Panc1 (cell line): ENCODE measurements at regions not wholly inside any gene's neighbourhood (a gene's known extent, or its start where the extent isn't known, plus 50 kb on each side); places are given as distances from the start of the nearest gene placed in this dataset.

Source experiments
- ATAC-seq: fragments of 200-7000 bp; cut with Tn5 transposase; 2 replicates; pipeline ENCODE4 v1.9.1; 2020; ENCODE audit warnings: mild to moderate bottlenecking, moderate library complexity
- BruUV-seq: library from RNA; stranded (reverse); fragments of 400-500 nt; replicated peaks from 2 replicates; lab custom pipeline; 2021; lab: Mats Ljungman, UMichigan
- CTCF ChIA-PET: fragments of 300-600 bp; sonication (Branson Sonifier 250); formaldehyde crosslinking; loops from one replicate; lab custom pipeline; 2022; ENCODE audit warnings: antibody characterized with exemption; lab: Charles Lee
- POLR2A ChIA-PET: fragments of 300-600 bp; sonication (Branson Sonifier 250); formaldehyde crosslinking; loops from one replicate; lab custom pipeline; 2022; ENCODE audit warnings: antibody characterized with exemption; lab: Charles Lee
- DNase-seq: peaks from one replicate; pipeline ENCODE4 v3.0.0-alpha.2; 2010; ENCODE audit warnings: low read depth, low spot score
- H3K27ac ChIP-seq: 2 replicates; pipeline ENCODE4 v1.5.1; 2011; ENCODE audit warnings: mild to moderate bottlenecking, low read length, inconsistent platforms
- H3K27me3 ChIP-seq: fragments of 200-500 bp; sonication (Bioruptor generic); 2 replicates; pipeline ENCODE4 v1.6.0; 2014; ENCODE audit warnings: low read length, inconsistent platforms; ENCODE audit not compliant: control insufficient read depth, insufficient read depth
- H3K36me3 ChIP-seq: fragments of 200-500 bp; sonication (Bioruptor generic); 2 replicates; pipeline ENCODE4 v1.5.1; 2014; ENCODE audit warnings: inconsistent platforms, mild to moderate bottlenecking, low read length, moderate library complexity; ENCODE audit not compliant: control insufficient read depth, insufficient read depth
- H3K4me1 ChIP-seq: 2 replicates; pipeline ENCODE4 v1.5.1; 2011; ENCODE audit warnings: inconsistent platforms, mild to moderate bottlenecking, low read length, moderate library complexity; ENCODE audit not compliant: control insufficient read depth, insufficient read depth
- H3K4me3 ChIP-seq, 2 experiments: 2 replicates each; pipeline ENCODE4 v1.5.1; 2011 to 2012; ENCODE audit warnings: low read depth in 2 of 2, low read length in 2 of 2, mild to moderate bottlenecking in 2 of 2, inconsistent platforms in 1 of 2, moderate library complexity in 1 of 2
- H3K9me3 ChIP-seq: fragments of 200-500 bp; sonication (Bioruptor generic); 2 replicates; pipeline ENCODE4 v1.5.1; 2014; ENCODE audit warnings: low read depth, mild to moderate bottlenecking, inconsistent platforms, low read length, moderate library complexity; ENCODE audit not compliant: control insufficient read depth, insufficient read depth
- POLR2AphosphoS5 ChIP-seq: IDR thresholded peaks from 2 replicates; pipeline ENCODE4 v1.6.1; 2012; ENCODE audit warnings: mild to moderate bottlenecking, low read depth, low read length, moderate library complexity
- SIN3A ChIP-seq: IDR thresholded peaks from 2 replicates; pipeline ENCODE4 v1.6.1; 2012; ENCODE audit warnings: low read depth, mild to moderate bottlenecking, low read length, moderate library complexity, borderline replicate concordance; ENCODE audit not compliant: insufficient read depth
- TCF7L2 ChIP-seq: IDR thresholded peaks from 2 replicates; pipeline ENCODE4 v1.6.1; 2011; ENCODE audit warnings: mild to moderate bottlenecking, low read depth, low read length, inconsistent platforms
- in situ Hi-C: cut with HindIII; loops from 2 replicates; pipeline ENCODE4 v1.10.0; 2016; ENCODE audit warnings: low sequenced_read_pairs, low pct_unique_long_range_greater_than_20kb
- intact Hi-C: fragments of 100-400 bp; cut with micrococcal nuclease; formaldehyde crosslinking; loops from one replicate; pipeline ENCODE4 v1.10.0; 2022; ENCODE audit not compliant: unreplicated experiment
- TF ChIP-seq, protein P1 (sequence below): fragments of 450-650 bp; IDR thresholded peaks from 2 replicates; pipeline ENCODE4 v1.5.1; 2017; ENCODE audit warnings: mild to moderate bottlenecking
- TF ChIP-seq, protein P2 (sequence below), 2 experiments: IDR thresholded peaks; 2 replicates each; pipeline ENCODE4 v1.6.1; 2011 to 2012; ENCODE audit warnings: low read depth in 2 of 2, control low read depth in 1 of 2, low read length in 1 of 2, mild to moderate bottlenecking in 1 of 2, moderate library complexity in 1 of 2; ENCODE audit not compliant: insufficient read depth in 1 of 2

DNA sequence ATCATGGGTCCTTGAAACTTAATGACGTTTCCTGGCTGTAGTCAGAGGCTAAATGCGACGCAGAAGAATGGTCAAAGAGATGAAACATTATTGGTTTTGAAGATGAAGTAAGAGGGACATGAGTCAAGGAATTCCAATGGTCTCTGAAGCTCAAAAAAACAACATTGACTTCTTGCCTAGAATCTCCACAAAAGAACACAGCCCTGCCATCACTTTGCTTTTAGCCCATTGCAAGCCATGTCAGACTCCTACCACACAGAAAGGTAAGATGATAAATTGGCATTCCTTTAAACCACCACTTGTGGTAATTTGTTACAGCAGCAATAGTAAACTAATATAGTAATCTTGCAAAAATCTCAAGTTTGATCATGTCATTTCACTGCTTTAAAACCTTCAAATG, 109.4 kb downstream of the TMEM26 start:
- H3K27me3 ChIP-seq = peaks cover 2% of the 10 kb centered on the region; the same call in 1 of the 2 replicates
- BruUV-seq = no TSS peak
- in situ Hi-C loops = no loop called here
- H3K4me1 ChIP-seq = no peaks in the 10 kb centered on the region
- no peak overlapping the region for H3K27ac ChIP-seq
- H3K4me3 ChIP-seq = no peak overlapping the region
- no peaks in the 10 kb centered on the region for H3K36me3 ChIP-seq
- ATAC-seq (no peak), DNase-seq (no peak)
- intact Hi-C loops = no loop called here
- CTCF ChIA-PET = no interaction called here
- TF ChIP-seq, protein P1, sequence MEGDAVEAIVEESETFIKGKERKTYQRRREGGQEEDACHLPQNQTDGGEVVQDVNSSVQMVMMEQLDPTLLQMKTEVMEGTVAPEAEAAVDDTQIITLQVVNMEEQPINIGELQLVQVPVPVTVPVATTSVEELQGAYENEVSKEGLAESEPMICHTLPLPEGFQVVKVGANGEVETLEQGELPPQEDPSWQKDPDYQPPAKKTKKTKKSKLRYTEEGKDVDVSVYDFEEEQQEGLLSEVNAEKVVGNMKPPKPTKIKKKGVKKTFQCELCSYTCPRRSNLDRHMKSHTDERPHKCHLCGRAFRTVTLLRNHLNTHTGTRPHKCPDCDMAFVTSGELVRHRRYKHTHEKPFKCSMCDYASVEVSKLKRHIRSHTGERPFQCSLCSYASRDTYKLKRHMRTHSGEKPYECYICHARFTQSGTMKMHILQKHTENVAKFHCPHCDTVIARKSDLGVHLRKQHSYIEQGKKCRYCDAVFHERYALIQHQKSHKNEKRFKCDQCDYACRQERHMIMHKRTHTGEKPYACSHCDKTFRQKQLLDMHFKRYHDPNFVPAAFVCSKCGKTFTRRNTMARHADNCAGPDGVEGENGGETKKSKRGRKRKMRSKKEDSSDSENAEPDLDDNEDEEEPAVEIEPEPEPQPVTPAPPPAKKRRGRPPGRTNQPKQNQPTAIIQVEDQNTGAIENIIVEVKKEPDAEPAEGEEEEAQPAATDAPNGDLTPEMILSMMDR = no peak
- TF ChIP-seq, protein P2, sequence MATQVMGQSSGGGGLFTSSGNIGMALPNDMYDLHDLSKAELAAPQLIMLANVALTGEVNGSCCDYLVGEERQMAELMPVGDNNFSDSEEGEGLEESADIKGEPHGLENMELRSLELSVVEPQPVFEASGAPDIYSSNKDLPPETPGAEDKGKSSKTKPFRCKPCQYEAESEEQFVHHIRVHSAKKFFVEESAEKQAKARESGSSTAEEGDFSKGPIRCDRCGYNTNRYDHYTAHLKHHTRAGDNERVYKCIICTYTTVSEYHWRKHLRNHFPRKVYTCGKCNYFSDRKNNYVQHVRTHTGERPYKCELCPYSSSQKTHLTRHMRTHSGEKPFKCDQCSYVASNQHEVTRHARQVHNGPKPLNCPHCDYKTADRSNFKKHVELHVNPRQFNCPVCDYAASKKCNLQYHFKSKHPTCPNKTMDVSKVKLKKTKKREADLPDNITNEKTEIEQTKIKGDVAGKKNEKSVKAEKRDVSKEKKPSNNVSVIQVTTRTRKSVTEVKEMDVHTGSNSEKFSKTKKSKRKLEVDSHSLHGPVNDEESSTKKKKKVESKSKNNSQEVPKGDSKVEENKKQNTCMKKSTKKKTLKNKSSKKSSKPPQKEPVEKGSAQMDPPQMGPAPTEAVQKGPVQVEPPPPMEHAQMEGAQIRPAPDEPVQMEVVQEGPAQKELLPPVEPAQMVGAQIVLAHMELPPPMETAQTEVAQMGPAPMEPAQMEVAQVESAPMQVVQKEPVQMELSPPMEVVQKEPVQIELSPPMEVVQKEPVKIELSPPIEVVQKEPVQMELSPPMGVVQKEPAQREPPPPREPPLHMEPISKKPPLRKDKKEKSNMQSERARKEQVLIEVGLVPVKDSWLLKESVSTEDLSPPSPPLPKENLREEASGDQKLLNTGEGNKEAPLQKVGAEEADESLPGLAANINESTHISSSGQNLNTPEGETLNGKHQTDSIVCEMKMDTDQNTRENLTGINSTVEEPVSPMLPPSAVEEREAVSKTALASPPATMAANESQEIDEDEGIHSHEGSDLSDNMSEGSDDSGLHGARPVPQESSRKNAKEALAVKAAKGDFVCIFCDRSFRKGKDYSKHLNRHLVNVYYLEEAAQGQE (IDR thresholded peaks at IDR 0.05; ENCODE audit: insufficient read depth in 1 of 2, low read depth in 2 of 2, low read length in 1 of 2) = no peak
- TF ChIP-seq SIN3A = no peak
- no peak for TF ChIP-seq TCF7L2
- no peak for TF ChIP-seq POLR2AphosphoS5
- POLR2A ChIA-PET = no interaction called here
- no peaks in the 10 kb centered on the region for H3K9me3 ChIP-seq

DNA sequence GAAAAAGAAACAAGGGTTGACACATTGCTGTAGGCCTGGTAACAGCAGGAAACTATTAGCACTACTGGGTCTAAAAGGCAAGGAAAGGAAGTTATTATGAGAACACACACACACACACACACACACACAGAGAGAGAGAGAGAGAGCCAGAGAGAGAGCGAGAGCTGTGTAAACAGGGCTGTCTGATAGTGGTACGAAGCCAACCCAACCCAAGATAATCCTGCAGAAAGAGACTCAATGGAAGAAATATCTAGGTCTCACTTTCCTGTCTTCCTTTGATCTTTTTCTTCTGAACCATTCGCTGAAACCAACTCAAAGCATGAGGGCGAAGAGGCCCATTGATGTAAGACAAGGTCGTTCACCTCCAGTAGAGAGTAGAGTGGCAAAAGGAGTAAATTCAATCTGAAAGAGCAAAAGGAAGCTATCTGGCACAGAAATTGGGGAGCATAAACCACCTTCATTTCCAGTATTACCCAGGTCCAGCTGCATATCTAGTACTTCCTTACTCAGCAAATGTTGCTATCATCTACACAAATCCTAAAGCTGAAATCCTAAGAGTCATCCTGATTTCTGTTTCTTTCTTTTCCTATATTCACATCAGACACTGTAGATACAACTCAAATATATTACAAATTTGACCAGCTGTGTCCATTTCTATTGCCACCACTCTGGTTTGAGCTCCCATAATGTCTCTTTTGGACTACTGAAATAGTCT, 110.2 kb downstream of the TMEM26 start:
- Histone ChIP-seq H3K4me1 (no peaks in the 10 kb centered on the region), H3K36me3 (no peaks in the 10 kb centered on the region), H3K4me3 (no peak overlapping the region), H3K27me3 (0 out of 2 replicates have a peak, but pooled peaks cover 2% of the 10 kb centered on the region), H3K27ac (no peak overlapping the region), H3K9me3 (no peaks in the 10 kb centered on the region)
- intact Hi-C loops = no loop called here
- in situ Hi-C loops = no loop called here
- ChIA-PET POLR2A (no interaction called here), CTCF (interaction anchor here (0.6 kb wide), 1 partner anchor 237 kb away, joined by 3 read pairs; no protein-coding TSS in a partner anchor)
- DNase-seq (no peak), ATAC-seq (no peak)
- TF ChIP-seq POLR2AphosphoS5 (no peak), SIN3A (no peak), TCF7L2 (no peak)
- TF ChIP-seq, protein P1 = no peak
- TF ChIP-seq, protein P2 (IDR thresholded peaks at IDR 0.05; ENCODE audit: insufficient read depth in 1 of 2, low read depth in 2 of 2, low read length in 1 of 2) = no peak
- BruUV-seq = no TSS peak
